Coronary artery (tissue), 2 donors: ENCODE measurements at regions not wholly inside any gene's neighbourhood (a gene's known extent, or its start where the extent isn't known, plus 50 kb on each side); places are given as distances from the start of the nearest gene placed in this dataset.

Source experiments
- DNase-seq: peaks from one replicate; pipeline ENCODE4 v3.0.0-alpha.2; 2017; ENCODE audit warnings: low spot score
- H3K27ac ChIP-seq, 2 donors: fragments of 200-600 bp; sonication (generic); one replicate each; pipeline ENCODE4 v1.5.1; 2016 to 2019
- H3K4me3 ChIP-seq: fragments of 200-600 bp; sonication (generic); 2 replicates; pipeline ENCODE4 v1.5.1; 2016; ENCODE audit warnings: mild to moderate bottlenecking, moderate library complexity
- CTCF ChIP-seq: fragments of 200-600 bp; sonication (generic); IDR thresholded peaks from one replicate; pipeline ENCODE4 v1.5.1; 2019; ENCODE audit warnings: antibody characterized with exemption

- H3K4me3 ChIP-seq, result no peak overlapping the region
- no peak for DNase-seq
- no peak for TF ChIP-seq CTCF
- no peak overlapping the region for H3K27ac ChIP-seq
Observed at GRCh38 chr9:73497796-73498195, 346.1 kb downstream of the ANXA1 start.

GRCh38 chr9:73515216-73515615, 363.6 kb downstream of the ANXA1 start:
- Histone ChIP-seq H3K4me3 (no peak overlapping the region), H3K27ac (no peak overlapping the region)
- no peak for TF ChIP-seq CTCF
- no peak for DNase-seq

GRCh38 chr9:73523391-73523790, 371.7 kb downstream of the ANXA1 start:
- Histone ChIP-seq H3K27ac (no peak overlapping the region), H3K4me3 (no peak overlapping the region)
- no peak for TF ChIP-seq CTCF
- no peak for DNase-seq

GRCh38 chr9:73525350-73525749, 373.7 kb downstream of the ANXA1 start:
- no peak overlapping the region for H3K27ac ChIP-seq
- DNase-seq, result no peak
- no peak for TF ChIP-seq CTCF
- H3K4me3 ChIP-seq, result no peak overlapping the region

GRCh38 chr9:73527521-73527920, 375.9 kb downstream of the ANXA1 start:
- no peak overlapping the region for H3K27ac ChIP-seq
- TF ChIP-seq CTCF, result no peak
- no peak for DNase-seq
- no peak overlapping the region for H3K4me3 ChIP-seq

GRCh38 chr9:73528926-73529325, 377.3 kb downstream of the ANXA1 start:
- no peak for TF ChIP-seq CTCF
- no peak for DNase-seq

GRCh38 chr9:73529666-73530065, 378.0 kb downstream of the ANXA1 start:
- DNase-seq, result no peak
- no peak for TF ChIP-seq CTCF
- Histone ChIP-seq H3K27ac (no peak overlapping the region), H3K4me3 (no peak overlapping the region)

More at GRCh38 chr9:73528926-73529325, 377.3 kb downstream of the ANXA1 start:
- Histone ChIP-seq H3K4me3 (no peak overlapping the region), H3K27ac (no peak overlapping the region)
